Heart right ventricle (tissue), 16 donors: ENCODE measurements at regions not wholly inside any gene's neighbourhood (a gene's known extent, or its start where the extent isn't known, plus 50 kb on each side); places are given as distances from the start of the nearest gene placed in this dataset.

Source experiments
- ATAC-seq, 8 donors: fragments of 200-7000 bp; cut with Tn5 transposase; one replicate each; pipeline ENCODE4 v1.9.1; 2020; ENCODE audit warnings: mild to moderate bottlenecking in 8 of 8, moderate library complexity in 8 of 8, moderate number of reproducible peaks in 1 of 8
- DNase-seq, 2 donors: peaks; one replicate each; pipeline ENCODE4 v3.0.0-alpha.2; 2020
- H3K27ac ChIP-seq, 10 donors: fragments of 200-600 bp; sonication (generic) in 2 of 10; one replicate each; pipeline versions ENCODE4 v1.5.0 to v1.8.0; 2020 to 2022; ENCODE audit warnings: mild to moderate bottlenecking in 3 of 10
- H3K27me3 ChIP-seq, 7 donors: fragments of 200-600 bp; one replicate each; pipeline ENCODE4 v1.8.0; 2021 to 2022; ENCODE audit warnings: mild to moderate bottlenecking in 2 of 7
- H3K36me3 ChIP-seq, 9 donors: fragments of 200-600 bp; sonication (generic) in 1 of 9; one replicate each; pipeline versions ENCODE4 v1.5.0 to v1.8.0; 2020 to 2022; ENCODE audit warnings: mild to moderate bottlenecking in 2 of 9
- H3K4me1 ChIP-seq, 9 donors: fragments of 200-600 bp; sonication (generic) in 1 of 9; one replicate each; pipeline versions ENCODE4 v1.5.0 to v1.8.0; 2020 to 2022; ENCODE audit warnings: mild to moderate bottlenecking in 4 of 9
- H3K4me3 ChIP-seq, 10 donors: fragments of 200-600 bp; sonication (generic) in 2 of 10; one replicate each; pipeline versions ENCODE4 v1.5.0 to v1.8.0; 2020 to 2022; ENCODE audit warnings: mild to moderate bottlenecking in 7 of 10, moderate library complexity in 2 of 10
- H3K9me3 ChIP-seq, 11 donors: fragments of 200-600 bp in 10 of 11; sonication (generic) in 2 of 11; one replicate each; pipeline versions ENCODE4 v1.5.0 to v1.8.0; 2013 to 2022; ENCODE audit warnings: mild to moderate bottlenecking in 2 of 11, control low read depth in 1 of 11, moderate library complexity in 1 of 11
- WGBS, 2 donors: extraction: QIAGEN DNeasy Blood & Tissue Kit; methylation state at CpG; one replicate each; pipeline ENCODE4 v1.1.7; 2013; ENCODE audit warnings: inconsistent platforms in 1 of 2; 5-methylcytosine and 5-hydroxymethylcytosine counted together
- intact Hi-C, 10 donors: fragments of 100-400 bp; cut with DNase I; formaldehyde crosslinking; loops; one replicate each; pipeline versions ENCODE4 v1.11.1 to v1.14.2; 2022
- TF ChIP-seq, protein P1 (sequence below), 9 donors: fragments of 200-600 bp; sonication (generic) in 2 of 9; IDR thresholded peaks; one replicate each; pipeline versions ENCODE4 v1.5.0 to v1.8.0; 2021 to 2022; ENCODE audit warnings: antibody characterized with exemption in 9 of 9, mild to moderate bottlenecking in 5 of 9, moderate library complexity in 1 of 9
- donor health status: Arrhythmogenic right ventricular cardiomyopathy.
- donor health status: ischemic (EF 13 %, LVEDD 7.1; RV severe dilation, severe dysfunction).
- donor health status: healthy with polysubstance abuse.
- donor health status: DM: no; HTN: yes; CAD: no.
- donor health status: DM: no; HTN: no; CAD: no.
- donor health status: ischemic (EF 25% LVEDD 6.9; RV normal size, moderate dysfunction).
- donor health status: ischemic (EF 25% LVEDD 5.7; RV mildly dilated, moderate dysfunction).
- donor health status: healthy.
- donor health status: DM: yes; HTN: yes; CAD: no.
- donor health status: Ischemic cardiomyopathy.
- donor health status: ischemic (EF 35%, LVEDD 5.7; RV mildly dilated, moderate dysfunction).
- donor health status: nonischemic (EF 11% LVEDD 7.7; RV severe dilation, severe dysfunction).
- donor health status: DM: yes; HTN: yes; CAD: no.
- donor health status: PGD.
- donor health status: ischemic (EF 29% LVEDD 5.4; RV normal size, mild dysfunction).
- donor health status: nonischemic (EF 23%, LVEDD 6.1; RV moderate dilation, normal function).

DNA sequence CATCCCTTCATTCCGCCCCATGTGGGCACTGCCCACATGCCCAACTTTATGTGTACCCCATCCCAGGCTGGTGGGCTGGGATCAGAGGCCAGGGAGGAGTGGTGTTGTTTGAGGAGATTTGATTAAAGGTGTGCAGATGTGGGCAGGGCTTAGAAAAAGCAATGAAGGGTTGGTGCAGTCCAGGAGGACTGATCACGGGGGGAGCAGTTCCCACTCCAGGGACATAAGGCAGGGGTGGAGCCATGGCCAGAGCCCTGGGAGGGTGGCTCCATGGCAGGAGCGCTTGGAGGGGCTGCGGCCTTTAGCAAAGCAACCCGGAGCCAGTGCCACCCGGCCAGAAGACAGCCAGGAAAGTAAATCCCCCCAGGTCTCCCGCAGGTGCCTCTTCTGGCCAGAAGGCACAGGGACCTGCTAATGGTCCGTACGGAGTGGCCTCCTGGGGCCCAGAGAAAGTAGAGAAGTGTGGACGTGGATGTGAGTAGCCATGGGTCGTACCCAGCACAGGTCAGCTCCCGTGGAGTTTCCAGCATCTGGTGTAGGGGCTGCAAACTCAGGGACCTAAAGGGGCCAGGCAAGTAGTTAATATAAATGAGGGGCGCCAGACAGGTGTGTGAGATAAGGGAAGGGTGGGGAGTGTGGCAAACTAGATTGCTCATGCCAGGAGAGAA, 62.1 kb upstream of the APCDD1L start:
- WGBS, 2 donors: 88% methylated on average over 13 of the region's 13 CpGs
- no peak overlapping the region for H3K4me3 ChIP-seq

DNA sequence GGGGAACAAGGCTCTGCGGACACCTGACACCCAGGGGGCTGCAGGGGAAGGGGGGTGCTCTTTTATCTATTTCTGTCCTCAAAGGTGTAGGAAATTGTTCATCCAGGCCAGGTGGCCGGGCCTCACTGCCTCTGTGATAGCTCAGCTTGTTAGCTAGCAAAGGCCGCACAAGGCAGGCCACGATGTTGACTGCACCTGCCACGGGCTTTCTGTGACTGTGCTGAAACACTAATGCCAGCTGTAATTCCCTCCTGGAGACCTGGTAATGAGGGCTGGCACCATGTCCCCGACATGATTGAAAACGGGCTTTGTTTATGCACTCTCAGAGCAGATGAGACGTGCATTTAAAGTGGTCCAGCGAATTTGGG, 61.4 kb upstream of the APCDD1L start:
- no peak for ATAC-seq
- Histone ChIP-seq H3K36me3 (no peaks in the 10 kb centered on the region), H3K27ac (no peak overlapping the region), H3K4me3 (no peak overlapping the region), H3K4me1 (peaks cover 0 to under 1% (median 0%) of the 10 kb centered on the region in 9 donors), H3K9me3 (no peaks in the 10 kb centered on the region), H3K27me3 (peaks cover 0 to 40% (median 25%) of the 10 kb centered on the region in 7 donors)
- DNase-seq: no peak
- intact Hi-C loops: loop anchor here in 1 of 10 donors (10.0 kb wide), 1 partner anchor 58 kb away; no protein-coding TSS in a partner anchor
- TF ChIP-seq, protein P1, sequence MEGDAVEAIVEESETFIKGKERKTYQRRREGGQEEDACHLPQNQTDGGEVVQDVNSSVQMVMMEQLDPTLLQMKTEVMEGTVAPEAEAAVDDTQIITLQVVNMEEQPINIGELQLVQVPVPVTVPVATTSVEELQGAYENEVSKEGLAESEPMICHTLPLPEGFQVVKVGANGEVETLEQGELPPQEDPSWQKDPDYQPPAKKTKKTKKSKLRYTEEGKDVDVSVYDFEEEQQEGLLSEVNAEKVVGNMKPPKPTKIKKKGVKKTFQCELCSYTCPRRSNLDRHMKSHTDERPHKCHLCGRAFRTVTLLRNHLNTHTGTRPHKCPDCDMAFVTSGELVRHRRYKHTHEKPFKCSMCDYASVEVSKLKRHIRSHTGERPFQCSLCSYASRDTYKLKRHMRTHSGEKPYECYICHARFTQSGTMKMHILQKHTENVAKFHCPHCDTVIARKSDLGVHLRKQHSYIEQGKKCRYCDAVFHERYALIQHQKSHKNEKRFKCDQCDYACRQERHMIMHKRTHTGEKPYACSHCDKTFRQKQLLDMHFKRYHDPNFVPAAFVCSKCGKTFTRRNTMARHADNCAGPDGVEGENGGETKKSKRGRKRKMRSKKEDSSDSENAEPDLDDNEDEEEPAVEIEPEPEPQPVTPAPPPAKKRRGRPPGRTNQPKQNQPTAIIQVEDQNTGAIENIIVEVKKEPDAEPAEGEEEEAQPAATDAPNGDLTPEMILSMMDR (IDR thresholded peaks at IDR 0.05): no peak
- 86 to 87% methylated on average over 9 of the region's 9 CpGs for WGBS, 2 donors

More for the DNA sequence above, 62.1 kb upstream of the APCDD1L start:
- Histone ChIP-seq H3K36me3 (no peaks in the 10 kb centered on the region), H3K9me3 (no peaks in the 10 kb centered on the region), H3K4me1 (no peaks in the 10 kb centered on the region), H3K27ac (no peak overlapping the region), H3K27me3 (peaks cover 0 to 40% (median 26%) of the 10 kb centered on the region in 7 donors)
- no peak for ATAC-seq
- intact Hi-C loops: loop anchor here in 1 of 10 donors (10.0 kb wide), 1 partner anchor 58 kb away; no protein-coding TSS in a partner anchor
- DNase-seq: no peak
- TF ChIP-seq, protein P1 (IDR thresholded peaks at IDR 0.05): no peak

DNA sequence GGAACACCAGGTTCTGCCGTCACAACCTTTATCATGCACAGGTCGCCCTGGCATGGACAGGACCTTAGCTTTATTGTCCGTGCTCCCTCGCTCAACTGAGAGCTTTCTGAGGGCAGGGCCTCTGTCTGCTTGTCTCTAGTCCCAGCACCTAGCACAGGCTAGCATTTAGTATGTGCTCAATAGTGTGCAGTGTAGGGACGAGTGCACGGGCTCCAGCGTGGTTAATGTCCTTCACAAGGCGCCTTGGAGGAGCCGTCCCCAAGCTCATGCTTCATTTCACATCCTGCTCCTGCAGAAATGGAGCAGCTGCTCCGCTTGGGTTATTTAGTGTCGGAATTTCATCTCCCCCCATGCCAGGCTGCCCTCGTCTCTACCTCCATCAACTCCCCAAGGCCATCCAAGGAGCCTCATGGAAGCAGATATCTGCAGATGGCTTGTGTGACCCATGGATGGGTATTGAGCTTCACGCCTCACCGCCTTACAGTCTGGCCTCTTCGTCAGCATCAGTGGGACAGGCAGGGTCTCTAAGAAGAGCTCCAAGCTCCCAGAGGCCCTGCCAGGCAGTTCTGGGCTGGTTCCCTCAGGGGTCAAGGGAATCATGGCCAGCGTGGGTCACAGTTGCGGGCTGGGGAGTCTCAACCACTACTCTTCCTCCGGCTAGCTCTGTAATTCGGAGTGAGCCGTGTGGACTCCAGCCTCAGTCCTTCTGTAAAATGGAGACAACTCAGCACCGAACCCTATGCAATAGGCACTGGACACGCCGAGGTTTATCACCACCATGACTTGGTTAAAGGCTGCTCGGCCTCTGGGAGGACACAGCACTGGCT, 60.8 kb upstream of the APCDD1L start:
- 87 to 88% methylated on average over 24 of the region's 24 CpGs for WGBS, 2 donors
- no peaks in the 10 kb centered on the region for H3K9me3 ChIP-seq
- no peak for DNase-seq
- TF ChIP-seq, protein P1 (IDR thresholded peaks at IDR 0.05): no peak
- H3K27me3 ChIP-seq: peaks cover 0 to 35% (median 19%) of the 10 kb centered on the region in 7 donors
- H3K27ac ChIP-seq: no peak overlapping the region
- H3K36me3 ChIP-seq: no peaks in the 10 kb centered on the region
- no peak for ATAC-seq
- no peak overlapping the region for H3K4me3 ChIP-seq
- intact Hi-C loops: loop anchor here in 1 of 10 donors (10.0 kb wide), 1 partner anchor 59 kb away; no protein-coding TSS in a partner anchor
- H3K4me1 ChIP-seq: peaks cover 0 to 7% (median 0%) of the 10 kb centered on the region in 9 donors

DNA sequence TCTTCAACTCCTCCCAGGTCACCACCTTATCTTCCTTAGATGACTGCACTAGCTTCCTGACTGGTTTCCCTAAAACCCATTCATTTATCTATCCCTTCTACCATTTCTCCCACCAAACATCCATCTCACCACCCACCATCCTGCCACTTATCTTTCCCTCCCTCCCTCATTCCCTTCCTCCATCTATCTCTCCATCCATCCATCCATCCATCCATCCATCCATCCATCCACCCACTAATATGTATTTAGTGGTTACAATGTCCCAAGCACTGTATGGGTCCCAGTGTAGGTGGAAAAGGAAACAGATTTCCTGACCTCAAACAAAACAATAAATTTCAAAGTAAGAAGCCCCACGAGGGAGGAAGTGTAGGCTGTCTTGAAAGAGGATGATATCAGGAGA, 59.3 kb upstream of the APCDD1L start:
- Histone ChIP-seq H3K4me3 (no peak overlapping the region), H3K27me3 (peaks cover 0 to 29% (median 16%) of the 10 kb centered on the region in 7 donors), H3K9me3 (no peaks in the 10 kb centered on the region), H3K4me1 (peaks cover 0 to 9% (median 0%) of the 10 kb centered on the region in 9 donors), H3K27ac (no peak overlapping the region), H3K36me3 (no peaks in the 10 kb centered on the region)
- no peak for DNase-seq
- ATAC-seq: no peak
- TF ChIP-seq, protein P1 (IDR thresholded peaks at IDR 0.05): no peak
- 37 to 66% methylated on average over 1 of the region's 1 CpG for WGBS, 2 donors
- intact Hi-C loops: loop anchor here in 1 of 10 donors (10.0 kb wide), 1 partner anchor 60 kb away; no protein-coding TSS in a partner anchor
